IPS DF 4.7 (cell line): ENCODE measurements at regions not wholly inside any gene's neighbourhood (a gene's known extent, or its start where the extent isn't known, plus 50 kb on each side); places are given as distances from the start of the nearest gene placed in this dataset.

Experiments used
- DNase-seq: peaks from one replicate; pipeline ENCODE4 v3.0.0-alpha.2; 2013; ENCODE audit warnings: low spot score; ENCODE audit errors: extremely low read depth

GRCh38 chr7:20021831-20022230, 195.4 kb downstream of the MACC1 start:
- DNase-seq, result no peak

- DNase-seq, result no peak
Observed at GRCh38 chr7:20021066-20021465, 196.1 kb downstream of the MACC1 start.

GRCh38 chr7:20019757-20020432, 197.3 kb downstream of the MACC1 start:
- DNase-seq, result peak; percentile 51

GRCh38 chr7:20016669-20017068, 200.5 kb downstream of the MACC1 start:
- no peak for DNase-seq

GRCh38 chr7:20013536-20013935, 203.6 kb downstream of the MACC1 start:
- DNase-seq, result no peak

- DNase-seq, result no peak
Observed at GRCh38 chr7:20012100-20012499, 205.1 kb downstream of the MACC1 start.

- DNase-seq, result no peak
Observed at GRCh38 chr7:20010877-20011276, 206.3 kb downstream of the MACC1 start.

GRCh38 chr7:20007510-20007909, 209.7 kb downstream of the MACC1 start:
- no peak for DNase-seq

GRCh38 chr7:20005081-20005480, 212.1 kb downstream of the MACC1 start:
- DNase-seq, result no peak

GRCh38 chr7:19999681-20000080, 217.5 kb downstream of the MACC1 start:
- DNase-seq, result no peak

- DNase-seq, result no peak
Observed at GRCh38 chr7:19991936-19992335, 218.5 kb upstream of the TMEM196 start.

- no peak for DNase-seq
Observed at GRCh38 chr7:19989906-19990305, 216.5 kb upstream of the TMEM196 start.

- no peak for DNase-seq
Observed at GRCh38 chr7:19988860-19989259, 215.4 kb upstream of the TMEM196 start.

GRCh38 chr7:19984231-19984632, 210.8 kb upstream of the TMEM196 start:
- DNase-seq, result no peak

GRCh38 chr7:19982841-19983835, 209.7 kb upstream of the TMEM196 start:
- peak; percentile 33 for DNase-seq

GRCh38 chr7:19973581-19973980, 200.2 kb upstream of the TMEM196 start:
- DNase-seq, result no peak

- no peak for DNase-seq
Observed at GRCh38 chr7:19972876-19973275, 199.5 kb upstream of the TMEM196 start.

- DNase-seq, result no peak
Observed at GRCh38 chr7:19971956-19972355, 198.5 kb upstream of the TMEM196 start.

- DNase-seq, result no peak
Observed at GRCh38 chr7:19970514-19970913, 197.1 kb upstream of the TMEM196 start.

GRCh38 chr7:19969859-19970493, 196.6 kb upstream of the TMEM196 start:
- no peak for DNase-seq

GRCh38 chr7:19964246-19964645, 190.8 kb upstream of the TMEM196 start:
- DNase-seq, result no peak

GRCh38 chr7:19963695-19964094, 190.3 kb upstream of the TMEM196 start:
- no peak for DNase-seq
